Activated B cell treated with CpG ODN at 0.5 μM for 24 hours (primary cell): ENCODE measurements at regions not wholly inside any gene's neighbourhood (a gene's known extent, or its start where the extent isn't known, plus 50 kb on each side); places are given as distances from the start of the nearest gene placed in this dataset.
"Not testable (repeated sequence)": the region's sequence is repeated elsewhere in the genome, so short reads cannot be mapped to it uniquely, and the experiment has no call there.

Experiments used
- ATAC-seq: fragments of 200-7000 bp; cut with Tn5 transposase; one replicate; pipeline ENCODE4 v1.10.0; 2021; ENCODE audit warnings: low read depth, mild to moderate bottlenecking, moderate library complexity
- CTCF ChIA-PET: fragments of 350-600 bp; sonication (Branson Sonifier 250); formaldehyde crosslinking; loops from one replicate; lab custom pipeline; 2021; ENCODE audit warnings: antibody characterized with exemption; lab: Charles Lee
- POLR2A ChIA-PET: fragments of 350-600 bp; sonication (Branson Sonifier 250); formaldehyde crosslinking; loops from one replicate; lab custom pipeline; 2021; ENCODE audit warnings: antibody characterized with exemption; lab: Charles Lee
- DNase-seq: peaks from one replicate; pipeline ENCODE4 v3.0.0; 2022
- H3K27ac Mint-ChIP-seq: one replicate; pipeline ENCODE4 v1.8.0; 2020; ENCODE audit warnings: mixed read lengths
- H3K27me3 Mint-ChIP-seq: one replicate; pipeline ENCODE4 v1.8.0; 2021; ENCODE audit warnings: mixed read lengths
- H3K36me3 Mint-ChIP-seq: one replicate; pipeline ENCODE4 v1.8.0; 2021; ENCODE audit warnings: low read depth, mixed read lengths
- H3K4me1 Mint-ChIP-seq: one replicate; pipeline ENCODE4 v1.8.0; 2021; ENCODE audit warnings: mixed read lengths
- H3K4me3 Mint-ChIP-seq: one replicate; pipeline ENCODE4 v1.8.0; 2020; ENCODE audit warnings: mild to moderate bottlenecking, mixed read lengths
- H3K9me3 Mint-ChIP-seq: one replicate; pipeline ENCODE4 v1.8.0; 2020; ENCODE audit warnings: mixed read lengths
- CTCF ChIP-seq: fragments of 200-600 bp; IDR thresholded peaks from one replicate; pipeline ENCODE4 v1.8.0; 2022; ENCODE audit warnings: antibody characterized with exemption, mild to moderate bottlenecking
- intact Hi-C: fragments of 100-400 bp; cut with micrococcal nuclease; formaldehyde crosslinking; loops from one replicate; pipeline ENCODE4 v1.15.1; 2024

- ATAC-seq (no peak), DNase-seq (no peak)
- H3K27ac Mint-ChIP-seq = no peak overlapping the region
- intact Hi-C loops = no loop called here
- no peaks in the 10 kb centered on the region for H3K4me1 Mint-ChIP-seq
- no peaks in the 10 kb centered on the region for H3K9me3 Mint-ChIP-seq
- TF ChIP-seq CTCF = no peak
- H3K27me3 Mint-ChIP-seq = no peaks in the 10 kb centered on the region
- H3K4me3 Mint-ChIP-seq = no peak overlapping the region
- CTCF ChIA-PET = no interaction called here
- H3K36me3 Mint-ChIP-seq = no peaks in the 10 kb centered on the region
- POLR2A ChIA-PET = no interaction called here
Observed at GRCh38 chr4:177989503-177990201, 547.4 kb upstream of the AGA start.

GRCh38 chr4:178003098-178003657, 560.9 kb upstream of the AGA start:
- Mint-ChIP-seq H3K36me3 (no peaks in the 10 kb centered on the region), H3K9me3 (peaks cover 8% of the 10 kb centered on the region), H3K27ac (no peak overlapping the region), H3K4me1 (no peaks in the 10 kb centered on the region), H3K27me3 (no peaks in the 10 kb centered on the region), H3K4me3 (no peak overlapping the region)
- no peak for TF ChIP-seq CTCF
- ChIA-PET CTCF (no interaction called here), POLR2A (no interaction called here)
- DNase-seq (no peak), ATAC-seq (no peak)
- intact Hi-C loops = no loop called here

GRCh38 chr4:178010596-178010995, 568.4 kb upstream of the AGA start:
- Mint-ChIP-seq H3K9me3 (peaks cover 5% of the 10 kb centered on the region), H3K27ac (no peak overlapping the region), H3K4me1 (no peaks in the 10 kb centered on the region), H3K36me3 (no peaks in the 10 kb centered on the region), H3K27me3 (no peaks in the 10 kb centered on the region), H3K4me3 (no peak overlapping the region)
- CTCF ChIA-PET = no interaction called here
- POLR2A ChIA-PET = no interaction called here
- DNase-seq = no peak
- no peak for ATAC-seq
- intact Hi-C loops = no loop called here
- TF ChIP-seq CTCF = no peak

GRCh38 chr4:178015046-178015445, 572.8 kb upstream of the AGA start:
- H3K36me3 Mint-ChIP-seq, H3K4me3 Mint-ChIP-seq, ATAC-seq, H3K9me3 Mint-ChIP-seq, H3K4me1 Mint-ChIP-seq, H3K27ac Mint-ChIP-seq, POLR2A ChIA-PET, intact Hi-C loops, H3K27me3 Mint-ChIP-seq, DNase-seq, CTCF ChIA-PET: not testable (repeated sequence)

- Mint-ChIP-seq H3K9me3 (peaks cover 4% of the 10 kb centered on the region), H3K27me3 (no peaks in the 10 kb centered on the region), H3K4me1 (no peaks in the 10 kb centered on the region), H3K4me3 (no peak overlapping the region), H3K36me3 (no peaks in the 10 kb centered on the region), H3K27ac (no peak overlapping the region)
- intact Hi-C loops = no loop called here
- ATAC-seq = no peak
- ChIA-PET CTCF (no interaction called here), POLR2A (no interaction called here)
- TF ChIP-seq CTCF = no peak
- DNase-seq = no peak
Observed at GRCh38 chr4:178026999-178027398, 584.8 kb upstream of the AGA start.
